Fibroblast of pulmonary artery (primary cell): ENCODE measurements at regions not wholly inside any gene's neighbourhood (a gene's known extent, or its start where the extent isn't known, plus 50 kb on each side); places are given as distances from the start of the nearest gene placed in this dataset.

Experiments used
- DNase-seq: peaks from one replicate; pipeline ENCODE4 v3.0.0-alpha.2; 2010; ENCODE audit warnings: low read depth
- H3K4me3 ChIP-seq: replicated peaks from 2 replicates; pipeline ENCODE4 v1.5.1; 2011; ENCODE audit warnings: low read depth, mild to moderate bottlenecking, control low read depth, low read length, moderate library complexity
- TF ChIP-seq, protein P1 (sequence below): IDR thresholded peaks from 2 replicates; pipeline ENCODE4 v1.5.1; 2011; ENCODE audit warnings: mild to moderate bottlenecking, control low read depth, low read length, inconsistent platforms; ENCODE audit errors: missing control alignments

DNA sequence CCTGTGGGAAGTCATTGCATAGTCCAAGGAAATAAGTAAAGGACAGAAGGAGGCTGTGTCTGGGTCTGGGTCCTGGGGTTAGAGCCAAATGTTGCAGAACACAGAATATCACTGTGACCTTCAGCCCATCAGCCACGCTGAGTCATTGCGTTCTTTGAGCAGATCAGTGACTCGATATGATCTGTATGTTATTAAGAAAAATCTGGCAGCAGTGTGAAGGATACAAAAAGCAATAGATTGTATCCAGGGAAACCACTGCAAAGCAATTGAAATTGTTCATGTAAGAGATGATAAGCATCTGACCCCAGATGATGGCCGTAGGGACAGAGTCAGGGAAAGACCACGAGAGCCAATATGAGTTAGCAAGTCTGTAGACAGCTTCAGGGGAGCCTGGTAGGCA is 1575.1 kb upstream of the SLC10A2 start:
- no peak overlapping the region for H3K4me3 ChIP-seq
- TF ChIP-seq, protein P1, sequence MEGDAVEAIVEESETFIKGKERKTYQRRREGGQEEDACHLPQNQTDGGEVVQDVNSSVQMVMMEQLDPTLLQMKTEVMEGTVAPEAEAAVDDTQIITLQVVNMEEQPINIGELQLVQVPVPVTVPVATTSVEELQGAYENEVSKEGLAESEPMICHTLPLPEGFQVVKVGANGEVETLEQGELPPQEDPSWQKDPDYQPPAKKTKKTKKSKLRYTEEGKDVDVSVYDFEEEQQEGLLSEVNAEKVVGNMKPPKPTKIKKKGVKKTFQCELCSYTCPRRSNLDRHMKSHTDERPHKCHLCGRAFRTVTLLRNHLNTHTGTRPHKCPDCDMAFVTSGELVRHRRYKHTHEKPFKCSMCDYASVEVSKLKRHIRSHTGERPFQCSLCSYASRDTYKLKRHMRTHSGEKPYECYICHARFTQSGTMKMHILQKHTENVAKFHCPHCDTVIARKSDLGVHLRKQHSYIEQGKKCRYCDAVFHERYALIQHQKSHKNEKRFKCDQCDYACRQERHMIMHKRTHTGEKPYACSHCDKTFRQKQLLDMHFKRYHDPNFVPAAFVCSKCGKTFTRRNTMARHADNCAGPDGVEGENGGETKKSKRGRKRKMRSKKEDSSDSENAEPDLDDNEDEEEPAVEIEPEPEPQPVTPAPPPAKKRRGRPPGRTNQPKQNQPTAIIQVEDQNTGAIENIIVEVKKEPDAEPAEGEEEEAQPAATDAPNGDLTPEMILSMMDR, result no peak

DNA sequence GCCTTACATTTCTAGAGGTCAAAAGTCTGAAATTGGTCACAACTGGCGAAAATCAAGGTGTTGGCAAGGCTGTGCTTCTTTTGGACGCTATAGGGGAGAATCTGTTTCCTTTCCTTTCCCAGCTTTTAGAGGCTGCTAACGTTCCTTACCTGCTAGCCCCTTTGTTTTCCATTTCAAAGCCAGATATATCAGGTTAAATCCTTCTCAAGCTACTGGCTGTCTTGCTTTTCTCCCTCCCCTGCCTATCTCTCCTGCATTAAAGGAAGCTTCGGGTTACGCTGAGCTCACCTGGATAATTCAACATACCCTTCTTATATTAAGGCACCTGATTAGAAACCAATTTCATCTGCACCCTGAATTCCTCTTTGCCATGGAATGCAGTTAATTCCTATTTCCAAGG is 1569.7 kb upstream of the SLC10A2 start:
- H3K4me3 ChIP-seq, result no peak overlapping the region
- TF ChIP-seq, protein P1, result no peak
- no peak for DNase-seq

More for the DNA sequence above, 1575.1 kb upstream of the SLC10A2 start:
- peak; percentile 9 for DNase-seq

DNA sequence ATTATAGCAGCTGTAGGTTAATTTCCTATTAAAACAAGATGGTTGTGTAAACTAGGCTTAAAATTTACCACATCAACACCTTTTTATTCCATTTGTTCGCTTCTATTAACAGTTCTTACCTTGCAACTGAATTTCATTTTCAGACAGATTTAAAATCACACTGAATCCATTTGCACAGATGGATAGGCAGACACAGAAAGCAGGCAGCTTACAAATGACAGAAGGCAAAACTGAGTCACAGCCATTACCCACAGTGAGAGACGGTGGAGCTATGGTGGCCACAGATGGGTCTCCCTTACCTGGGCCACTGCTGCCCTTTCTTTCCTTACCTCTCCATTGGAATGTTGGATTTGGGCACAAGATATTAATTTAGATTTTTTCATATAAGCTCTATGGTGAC is 1567.8 kb upstream of the SLC10A2 start:
- TF ChIP-seq, protein P1, result no peak
- no peak overlapping the region for H3K4me3 ChIP-seq
- DNase-seq, result no peak

DNA sequence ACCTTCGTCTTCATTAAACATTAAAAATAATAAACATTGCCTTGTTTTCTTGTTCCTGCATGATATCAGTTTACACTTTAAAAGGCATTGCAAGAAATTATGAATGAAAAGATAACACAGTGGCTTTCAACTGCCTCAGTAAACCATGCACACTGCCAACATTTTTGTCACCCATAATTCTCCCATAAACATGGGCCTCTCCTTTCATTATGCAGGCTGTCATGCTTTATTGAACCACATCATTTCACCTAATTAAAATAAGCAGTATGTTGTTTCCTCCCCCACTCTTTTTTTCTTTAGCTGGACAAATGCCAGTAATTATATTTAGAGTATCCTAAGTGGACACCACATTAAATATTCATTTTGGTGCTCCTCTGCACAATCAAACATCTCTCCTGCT is 1566.5 kb upstream of the SLC10A2 start:
- H3K4me3 ChIP-seq, result no peak overlapping the region
- TF ChIP-seq, protein P1, result no peak
- no peak for DNase-seq

DNA sequence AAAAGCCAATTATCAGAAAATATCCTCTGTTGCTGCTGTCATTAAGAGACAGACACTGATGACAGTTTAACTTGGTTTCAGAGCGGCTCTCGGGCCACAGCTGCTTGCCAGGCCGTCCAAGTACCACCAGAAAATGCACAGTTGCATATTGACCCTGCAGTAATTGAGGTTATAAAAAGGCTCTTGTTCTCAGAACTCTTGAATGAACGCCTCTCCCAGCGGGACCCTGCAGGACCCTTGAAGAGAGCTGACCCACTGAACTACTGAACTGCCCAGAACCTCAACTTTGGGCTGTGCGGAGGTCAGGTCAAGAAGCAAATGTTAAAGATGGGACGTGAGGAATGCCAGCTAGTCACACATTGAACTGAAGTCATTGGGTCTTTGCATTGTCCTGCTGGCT is 1559.0 kb upstream of the SLC10A2 start:
- DNase-seq, result no peak
- H3K4me3 ChIP-seq, result no peak overlapping the region
- TF ChIP-seq, protein P1, result no peak

DNA sequence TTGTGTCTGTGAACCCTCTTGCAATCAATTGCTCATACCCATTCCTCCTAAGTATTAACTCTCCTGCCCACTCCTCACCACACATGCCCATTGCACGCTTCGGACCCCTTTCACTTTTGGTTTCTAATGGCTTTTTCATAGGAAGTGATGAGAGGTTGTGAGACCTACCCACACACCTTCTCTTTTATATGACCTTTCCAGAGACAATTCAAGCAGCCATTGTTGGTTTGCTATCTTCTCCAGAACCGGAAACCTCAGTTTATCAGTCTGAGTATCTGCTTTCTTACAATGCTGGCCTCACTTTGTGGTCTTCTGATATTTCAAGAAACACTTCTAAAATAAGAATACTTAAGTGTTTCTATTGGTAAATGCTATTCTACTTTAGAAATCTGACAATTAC is 1550.8 kb upstream of the SLC10A2 start:
- TF ChIP-seq, protein P1, result no peak
- DNase-seq, result no peak
- H3K4me3 ChIP-seq, result no peak overlapping the region

DNA sequence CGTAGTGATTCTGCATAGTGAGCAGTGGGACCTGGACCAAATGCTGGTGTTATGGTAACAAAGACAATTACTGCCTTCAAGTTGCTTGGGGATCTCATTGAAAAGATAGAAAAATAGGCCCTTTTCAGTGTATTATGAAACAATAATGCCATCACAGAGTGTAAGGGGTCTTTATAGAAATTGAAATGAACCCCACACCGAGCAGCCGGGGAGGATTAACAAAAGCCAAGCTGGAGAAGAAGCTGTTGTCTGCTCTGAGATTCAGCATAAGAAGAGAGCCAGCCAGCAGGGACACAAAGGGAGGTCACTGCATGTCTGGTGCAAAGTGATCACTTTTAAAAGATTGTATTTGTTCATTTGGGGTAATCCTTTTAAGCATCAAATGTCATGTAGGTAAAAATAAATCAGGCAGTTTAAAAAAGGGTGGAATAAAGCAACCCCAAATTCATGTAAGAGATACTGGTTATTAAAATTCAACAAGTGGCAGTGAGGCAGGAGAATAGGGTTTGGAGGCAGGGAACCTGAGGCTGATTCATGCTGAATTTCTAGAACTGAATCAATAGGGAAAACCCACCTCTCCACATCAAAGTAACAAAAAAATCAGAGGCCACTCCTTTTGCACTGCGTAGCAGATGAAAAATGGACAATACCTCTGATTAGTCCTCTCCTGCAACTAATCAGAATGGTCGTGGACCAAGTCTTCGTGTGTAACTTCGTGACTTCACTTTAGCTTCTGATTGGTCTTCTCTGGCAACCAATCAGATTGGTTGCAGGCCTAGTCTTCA is 1548.3 kb upstream of the SLC10A2 start:
- DNase-seq, result no peak
- H3K4me3 ChIP-seq, result no peak overlapping the region
- TF ChIP-seq, protein P1, result no peak
